Muscle of arm (tissue), 1 donor: ENCODE measurements at regions not wholly inside any gene's neighbourhood (a gene's known extent, or its start where the extent isn't known, plus 50 kb on each side); places are given as distances from the start of the nearest gene placed in this dataset.
"Not testable (repeated sequence)": the region's sequence is repeated elsewhere in the genome, so short reads cannot be mapped to it uniquely, and the experiment has no call there.

Experiments
- DNase-seq: peaks from one replicate; pipeline ENCODE4 v3.0.0-alpha.2; 2013

- DNase-seq: no peak
Measured at GRCh38 chr2:194549387-194549786, 1107.6 kb upstream of the SLC39A10 start.

DNA sequence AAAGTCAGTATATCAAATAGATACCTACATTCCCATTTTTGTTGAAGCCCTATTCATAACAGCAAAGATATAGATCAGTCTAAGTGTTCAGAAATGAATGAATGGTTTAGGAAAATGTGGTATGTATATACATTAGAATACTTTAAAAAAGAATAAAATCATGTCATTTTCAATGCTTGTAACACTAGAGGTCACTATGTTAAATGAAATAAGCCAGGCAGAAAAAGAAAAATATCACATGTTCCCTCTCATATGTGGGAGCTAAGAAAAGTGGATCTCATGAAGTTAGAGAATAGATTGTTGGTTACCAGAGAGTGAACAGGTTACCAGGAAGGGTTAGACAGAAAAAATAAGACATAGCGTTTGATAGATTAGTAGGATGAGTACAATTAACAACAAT is 1111.0 kb upstream of the SLC39A10 start:
- DNase-seq: peak; percentile 6

DNA sequence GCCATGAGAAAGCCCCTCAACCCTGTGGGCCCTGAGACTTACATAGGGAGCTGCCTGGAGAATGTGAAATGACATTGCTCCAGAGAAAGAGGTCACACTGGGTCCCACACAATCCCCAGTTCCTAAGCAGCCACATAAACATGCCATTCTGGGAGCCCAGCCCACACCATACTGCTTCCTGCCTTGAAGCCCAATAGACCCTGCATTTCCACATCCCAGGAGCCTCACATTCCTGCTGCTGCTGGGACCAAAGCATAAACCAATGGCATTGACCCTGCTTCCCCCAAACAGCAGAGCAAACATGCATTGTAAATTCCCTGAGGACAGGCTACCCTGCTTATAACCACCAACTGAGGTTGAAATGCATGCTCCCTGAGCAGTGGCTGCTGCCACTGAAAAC is 1117.6 kb upstream of the SLC39A10 start:
- no peak for DNase-seq

- no peak for DNase-seq
Measured at GRCh38 chr2:194526121-194526520, 1130.9 kb upstream of the SLC39A10 start.

GRCh38 chr2:194514281-194514680 is 1142.7 kb upstream of the SLC39A10 start:
- no peak for DNase-seq

GRCh38 chr2:194511070-194511469 is 1146.0 kb upstream of the SLC39A10 start:
- DNase-seq: not testable (repeated sequence)

DNA sequence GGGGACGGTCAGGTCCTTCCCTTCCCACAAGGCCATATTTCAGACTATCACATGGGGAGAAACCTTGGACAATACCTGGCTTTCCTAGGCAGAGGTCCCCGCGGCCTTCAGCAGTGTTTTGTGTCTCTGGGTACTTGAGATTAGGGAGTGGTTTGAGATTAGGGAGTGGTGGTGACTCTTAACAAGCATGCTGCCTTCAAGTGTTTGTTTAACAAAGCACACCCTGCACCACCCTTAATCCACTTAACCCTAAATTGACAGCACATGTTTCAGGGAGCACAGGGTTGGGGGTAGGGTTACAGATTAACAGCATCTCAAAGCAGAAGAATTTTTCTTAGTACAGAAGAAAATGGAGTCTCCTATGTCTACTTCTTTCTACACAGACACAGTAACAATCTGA is 1152.2 kb upstream of the SLC39A10 start:
- DNase-seq: not testable (repeated sequence)

GRCh38 chr2:194495046-194495445 is 1162.0 kb upstream of the SLC39A10 start:
- DNase-seq: no peak

DNA sequence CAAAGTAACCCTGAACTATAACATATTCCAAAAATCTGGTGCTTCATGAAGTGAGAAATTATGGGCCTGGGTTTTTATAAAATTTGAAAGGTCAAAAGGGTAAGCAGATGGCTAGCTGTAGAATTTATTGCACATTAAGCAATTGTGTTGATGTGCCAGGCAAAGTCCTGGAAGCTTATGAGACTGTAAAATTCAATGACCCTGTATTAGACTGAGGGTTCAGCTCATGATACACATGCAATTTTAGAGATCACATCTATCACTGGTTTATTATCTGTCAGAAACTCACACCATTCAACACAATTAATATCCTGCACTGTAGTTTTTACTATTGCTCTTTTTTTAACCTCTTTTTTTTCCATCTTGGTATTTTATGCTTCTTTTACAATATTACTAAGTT is 1162.6 kb upstream of the SLC39A10 start:
- DNase-seq: no peak

- DNase-seq: no peak
Measured at GRCh38 chr2:194491409-194492115, 1165.5 kb upstream of the SLC39A10 start.

DNA sequence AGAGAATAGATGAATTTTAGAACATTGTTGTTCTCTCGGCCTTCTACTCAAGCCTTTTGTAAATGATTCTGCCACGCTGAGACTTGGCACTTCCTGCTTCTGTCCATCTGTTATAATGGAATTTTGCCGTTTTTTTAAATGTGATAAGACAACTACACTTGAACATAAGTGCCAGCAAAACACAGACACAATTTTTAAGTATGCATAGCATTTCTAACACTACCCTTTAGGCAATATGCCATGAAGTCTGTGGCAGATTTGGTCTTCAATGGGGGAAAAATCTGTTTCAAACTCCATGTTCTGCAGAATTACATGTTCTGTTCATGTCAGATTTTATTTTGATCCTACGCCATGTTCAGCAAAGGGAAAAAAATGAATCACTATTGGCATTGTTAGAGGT is 1170.7 kb upstream of the SLC39A10 start:
- DNase-seq: no peak

DNA sequence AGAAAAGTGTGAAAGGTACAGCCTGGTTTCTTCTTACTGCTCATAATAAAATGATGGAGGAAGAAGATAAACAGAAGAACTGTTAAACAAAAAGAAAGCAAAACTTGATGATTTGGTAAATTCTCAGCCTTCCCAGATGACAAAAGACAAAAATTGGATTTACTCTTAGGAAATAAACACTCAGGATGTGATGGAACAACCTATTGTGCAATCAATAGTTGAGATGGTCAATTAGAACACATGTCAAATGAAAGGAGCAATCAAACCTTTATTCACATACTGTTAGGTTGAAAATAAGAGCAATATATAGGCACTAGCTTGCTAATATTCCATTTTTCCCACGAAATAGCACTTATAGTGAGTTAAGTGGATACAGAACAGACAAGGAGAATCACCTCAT is 1174.0 kb upstream of the SLC39A10 start:
- no peak for DNase-seq

DNA sequence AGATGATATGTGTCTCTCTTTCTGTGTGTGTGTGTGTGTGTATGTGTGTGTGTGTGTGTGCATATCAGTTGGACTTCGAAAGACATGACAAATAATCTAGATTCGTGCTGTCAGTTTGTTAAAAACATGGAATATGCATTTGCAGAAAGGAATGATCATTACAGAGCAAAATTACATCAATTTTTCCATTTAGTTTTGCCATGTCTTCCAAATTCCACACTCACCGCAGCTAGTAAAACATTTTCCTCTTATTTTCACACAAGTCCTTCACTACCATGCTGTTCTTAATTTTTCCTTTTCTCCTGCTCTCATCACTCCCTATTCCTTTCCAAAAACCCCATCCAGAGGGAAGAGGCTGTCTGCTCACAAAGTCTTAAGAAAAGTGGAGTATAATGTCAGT is 1191.4 kb upstream of the SLC39A10 start:
- peak; percentile 38 for DNase-seq

DNA sequence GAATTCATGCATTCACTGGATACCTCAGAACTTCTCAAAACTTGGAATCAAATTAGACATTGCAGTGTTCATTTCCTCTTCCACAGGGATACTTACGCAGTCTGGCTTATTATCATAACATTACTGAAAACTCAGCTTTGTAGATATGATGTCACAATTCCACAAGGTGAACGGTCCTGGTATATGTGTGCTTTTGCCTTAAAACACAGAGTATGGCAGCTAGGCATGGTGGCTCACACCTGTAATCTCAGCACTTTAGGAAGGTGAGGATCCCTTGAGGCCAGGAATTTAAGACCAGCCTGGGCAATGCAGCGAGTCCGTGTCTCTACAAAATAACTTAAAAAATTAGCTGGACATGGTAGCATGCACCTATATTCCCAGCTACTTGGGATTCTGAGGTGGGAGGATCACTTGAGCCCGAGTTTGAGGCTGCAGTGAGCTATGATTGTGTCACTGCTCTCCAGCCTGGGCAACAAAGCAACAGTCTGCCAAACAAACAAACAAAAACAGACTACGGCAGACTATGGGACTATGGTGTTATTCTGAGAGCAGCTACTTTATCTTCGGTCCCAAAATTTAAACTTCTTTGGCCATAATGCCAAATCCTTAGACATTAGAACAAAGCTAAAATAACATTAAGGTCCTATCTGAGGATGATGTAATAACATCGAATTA is 1191.9 kb upstream of the SLC39A10 start:
- no peak for DNase-seq

DNA sequence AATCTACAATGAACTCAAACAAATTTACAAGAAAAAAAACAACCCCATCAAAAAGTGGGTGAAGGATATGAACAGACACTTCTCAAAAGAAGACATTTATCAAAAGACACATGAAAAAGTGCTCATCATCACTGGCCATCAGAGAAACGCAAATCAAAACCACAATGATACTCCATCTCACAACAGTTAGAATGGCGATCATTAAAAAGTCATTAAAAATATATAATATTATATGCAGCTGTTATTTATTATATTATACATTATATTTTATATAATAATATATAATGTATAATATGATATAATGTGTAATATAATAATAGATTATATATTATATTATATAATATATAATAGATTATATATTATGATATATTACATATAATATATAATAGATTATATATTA is 1194.1 kb upstream of the SLC39A10 start:
- DNase-seq: not testable (repeated sequence)

DNA sequence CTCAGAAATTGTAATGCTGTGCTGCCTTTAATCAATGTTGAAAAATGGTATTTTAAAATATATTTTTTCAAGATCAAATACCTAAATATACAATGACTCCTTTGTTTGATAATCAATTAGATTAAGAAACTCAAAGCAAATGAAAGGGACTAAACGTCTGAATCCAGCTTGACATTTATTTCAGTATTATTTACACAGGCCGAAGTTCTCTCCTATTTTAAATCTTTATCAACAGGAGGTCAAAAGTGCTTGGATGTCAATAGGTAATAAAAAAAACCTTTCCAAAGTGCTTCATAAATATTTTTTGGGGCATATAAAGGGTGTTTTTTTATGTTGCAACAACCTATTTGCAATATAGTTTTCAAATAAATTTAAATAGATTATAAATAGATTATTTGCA is 1201.7 kb upstream of the SLC39A10 start:
- DNase-seq: no peak

DNA sequence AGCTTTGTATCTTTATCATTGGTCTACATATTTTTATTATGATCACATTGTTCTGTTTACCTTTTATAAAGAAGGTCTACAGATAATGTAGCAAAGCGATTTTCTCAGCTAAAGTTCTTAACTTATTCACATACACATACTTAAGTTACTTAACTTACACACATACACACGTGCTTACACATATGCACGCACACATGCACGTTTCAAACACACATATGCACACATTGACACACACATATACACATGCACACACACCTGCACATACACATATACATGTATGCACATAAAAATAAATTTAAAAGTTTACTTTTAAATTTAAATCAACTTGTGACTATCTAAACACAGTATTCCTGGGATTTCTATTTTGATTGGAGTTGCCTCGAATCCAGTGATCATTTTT is 1204.5 kb upstream of the SLC39A10 start:
- no peak for DNase-seq

GRCh38 chr2:194445226-194445625 is 1211.8 kb upstream of the SLC39A10 start:
- DNase-seq: no peak

- no peak for DNase-seq
Measured at GRCh38 chr2:194443926-194444325, 1213.1 kb upstream of the SLC39A10 start.

DNA sequence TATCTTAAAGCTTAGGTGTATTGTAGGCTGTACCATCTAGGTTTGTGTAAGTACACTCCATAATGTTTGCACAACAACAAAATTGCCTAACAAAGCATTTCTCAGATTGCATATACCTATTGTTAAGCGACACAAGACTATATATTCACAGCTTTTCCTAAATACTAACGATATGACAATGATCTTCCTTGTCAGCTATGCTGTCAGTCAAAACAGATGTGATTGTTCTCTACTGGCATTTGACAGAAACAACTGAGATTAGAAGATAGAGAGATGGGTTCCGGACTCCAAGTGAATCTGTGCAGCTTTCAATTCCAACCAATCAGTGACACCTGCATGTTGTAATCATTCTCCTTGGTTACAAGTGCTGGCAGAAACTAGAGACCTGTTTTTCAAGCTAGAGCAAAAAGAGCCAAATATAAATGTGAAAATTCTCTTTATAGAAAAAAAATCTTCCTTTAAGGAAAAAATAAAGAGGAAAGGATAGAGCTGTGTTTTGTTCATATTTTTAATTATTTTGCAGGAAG is 1232.3 kb upstream of the SLC39A10 start:
- no peak for DNase-seq

DNA sequence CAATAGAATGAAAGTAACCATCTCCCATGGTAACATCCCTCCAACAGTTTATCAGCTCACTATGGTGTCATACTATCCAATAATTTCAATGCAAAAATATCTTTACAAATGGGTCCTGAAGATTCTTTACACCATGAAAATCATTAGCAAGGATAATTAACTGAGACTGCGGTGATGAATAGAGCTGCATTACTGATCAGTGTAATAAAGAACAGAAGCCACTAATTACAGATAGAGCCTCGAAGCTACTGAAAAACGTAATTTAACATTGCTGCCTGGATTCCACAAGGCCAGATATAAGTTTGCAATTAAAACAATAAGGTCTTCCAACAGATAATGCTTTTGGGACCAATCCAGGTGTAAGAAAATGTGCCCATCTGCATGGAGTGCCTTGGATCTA is 1245.8 kb upstream of the SLC39A10 start:
- DNase-seq: no peak

DNA sequence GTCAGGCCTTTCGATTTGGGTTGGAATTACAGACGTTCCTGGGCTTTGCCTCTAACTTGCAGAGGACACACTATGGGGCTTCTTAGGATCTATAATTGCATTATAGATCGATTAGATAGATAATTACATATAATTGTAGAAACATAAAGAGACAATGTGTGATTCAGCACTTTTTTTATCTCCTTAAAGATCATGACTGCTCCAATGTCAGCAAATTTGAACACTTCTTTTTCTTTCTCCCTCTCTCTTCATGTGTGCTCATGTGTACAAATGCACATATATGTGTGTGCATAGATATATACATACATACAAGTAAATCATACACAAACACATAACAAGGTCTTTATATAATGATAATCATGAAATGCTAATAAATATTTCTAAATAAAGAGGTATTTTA is 1261.2 kb upstream of the SLC39A10 start:
- no peak for DNase-seq

- DNase-seq: no peak
Measured at GRCh38 chr2:194385376-194385775, 1271.7 kb upstream of the SLC39A10 start.

- no peak for DNase-seq
Measured at GRCh38 chr2:194383401-194383800, 1273.6 kb upstream of the SLC39A10 start.
